ENCODE measurements at regions not wholly inside any gene's neighbourhood (a gene's known extent, or its start where the extent isn't known, plus 50 kb on each side); places are given as distances from the start of the nearest gene placed in this dataset.

DNA sequence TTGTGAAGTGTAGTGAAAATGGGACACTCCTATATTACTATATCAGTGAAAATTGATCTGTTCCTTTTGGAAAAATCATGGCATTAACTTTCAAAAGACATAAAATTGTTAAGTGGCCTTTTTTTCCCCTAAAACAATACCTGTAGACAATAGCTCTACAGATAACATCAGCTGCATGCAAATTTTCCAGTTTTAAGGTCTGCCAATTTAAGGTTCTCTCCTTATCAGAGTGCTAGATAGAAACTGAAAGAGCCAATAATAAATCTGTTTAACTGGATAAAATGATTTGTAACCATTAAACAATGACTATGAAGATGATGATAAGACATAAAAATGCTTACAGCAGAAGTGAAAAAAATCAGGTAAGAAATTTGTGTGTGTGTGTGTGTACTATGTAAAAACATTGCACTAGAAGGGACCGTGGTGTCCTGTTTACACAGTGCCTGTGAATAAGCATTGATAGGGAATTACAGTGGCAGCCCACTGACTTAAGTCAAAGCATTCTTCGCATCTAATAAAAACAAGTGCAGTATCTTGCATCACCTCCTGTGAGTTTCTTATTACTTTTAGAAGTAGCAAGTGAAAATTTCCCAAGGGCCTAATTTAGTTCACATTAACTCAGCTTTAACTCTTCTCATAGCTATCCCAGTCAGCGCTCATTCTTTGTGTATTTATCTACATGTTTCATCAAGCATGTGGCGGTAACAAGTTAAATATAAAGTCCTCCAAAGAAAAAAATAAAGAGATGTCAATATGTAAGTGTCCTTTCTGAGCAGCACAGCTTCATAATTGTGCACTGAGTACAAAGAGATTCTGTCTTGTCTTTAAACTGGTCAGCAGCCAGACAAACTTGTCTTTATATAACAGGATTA, 261.9 kb downstream of the ARL4A start:
- DNase-seq: no peak

DNA sequence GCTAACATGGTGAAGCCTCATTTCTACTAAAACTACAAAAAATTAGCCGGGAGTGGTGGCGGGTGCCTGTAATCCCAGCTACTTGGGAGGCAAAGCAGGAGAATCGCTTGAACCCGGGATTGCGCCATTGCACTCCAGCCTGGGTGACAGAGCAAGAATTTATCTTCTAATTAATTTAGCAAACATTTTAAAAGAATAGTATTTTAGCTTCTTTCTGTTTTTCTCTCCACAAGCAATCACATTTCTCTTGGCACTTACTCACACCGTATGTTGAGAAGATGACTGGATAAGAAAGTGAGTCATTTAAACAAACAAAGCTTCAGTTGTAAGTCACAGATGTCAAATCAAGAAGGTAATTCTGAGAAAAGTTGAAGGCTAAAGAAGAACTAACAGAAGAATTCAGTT, 264.0 kb downstream of the ARL4A start:
- DNase-seq: no peak

DNA sequence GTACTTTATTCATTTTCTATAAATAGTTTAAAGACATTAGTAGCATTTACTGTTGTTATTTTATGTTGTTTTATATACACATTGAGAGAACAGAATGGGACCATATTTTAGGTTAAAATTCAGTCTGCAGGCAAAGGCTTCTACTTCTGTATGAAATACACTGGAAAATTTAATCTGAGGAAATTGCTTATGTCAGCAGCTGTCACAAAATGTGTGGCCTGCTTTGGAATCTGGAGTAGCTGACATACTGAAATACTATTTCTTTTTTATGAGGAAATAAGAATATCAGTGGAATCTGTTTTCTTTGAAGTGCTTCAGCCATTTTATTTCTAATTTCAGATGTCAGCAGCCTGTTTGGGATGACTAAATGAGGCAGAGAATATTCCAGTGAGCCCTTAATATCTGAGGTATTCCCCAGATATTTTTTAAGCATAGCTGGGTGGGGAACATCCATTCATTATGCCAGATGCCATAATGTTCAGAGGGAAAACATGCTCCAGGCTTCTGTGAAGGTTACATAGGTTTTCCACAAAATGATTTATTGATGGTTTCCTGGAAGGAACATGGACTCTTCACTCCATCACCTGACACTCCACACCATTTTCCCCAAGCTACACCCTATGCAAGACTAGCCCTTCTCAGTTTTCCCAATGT, 267.1 kb downstream of the ARL4A start:
- no peak for DNase-seq

DNA sequence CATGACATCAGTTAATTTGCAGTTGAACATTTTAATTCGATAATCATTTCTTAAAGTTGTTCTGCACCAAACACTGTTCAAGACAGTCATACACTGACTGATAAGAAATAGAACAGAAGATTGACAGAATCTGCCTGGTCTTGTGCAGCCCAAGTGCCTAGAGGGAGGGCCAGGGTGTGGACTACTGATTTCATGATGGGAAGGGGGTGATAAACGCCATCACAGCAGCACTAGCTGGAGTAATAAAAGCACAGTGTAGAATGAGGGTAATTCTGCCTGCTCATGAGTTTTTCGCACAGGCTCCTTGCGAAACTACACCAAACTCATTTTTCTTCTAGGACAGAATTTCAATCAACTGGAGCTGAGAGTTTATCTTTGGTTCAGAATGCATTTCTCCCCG, 270.1 kb downstream of the ARL4A start:
- DNase-seq: no peak

DNA sequence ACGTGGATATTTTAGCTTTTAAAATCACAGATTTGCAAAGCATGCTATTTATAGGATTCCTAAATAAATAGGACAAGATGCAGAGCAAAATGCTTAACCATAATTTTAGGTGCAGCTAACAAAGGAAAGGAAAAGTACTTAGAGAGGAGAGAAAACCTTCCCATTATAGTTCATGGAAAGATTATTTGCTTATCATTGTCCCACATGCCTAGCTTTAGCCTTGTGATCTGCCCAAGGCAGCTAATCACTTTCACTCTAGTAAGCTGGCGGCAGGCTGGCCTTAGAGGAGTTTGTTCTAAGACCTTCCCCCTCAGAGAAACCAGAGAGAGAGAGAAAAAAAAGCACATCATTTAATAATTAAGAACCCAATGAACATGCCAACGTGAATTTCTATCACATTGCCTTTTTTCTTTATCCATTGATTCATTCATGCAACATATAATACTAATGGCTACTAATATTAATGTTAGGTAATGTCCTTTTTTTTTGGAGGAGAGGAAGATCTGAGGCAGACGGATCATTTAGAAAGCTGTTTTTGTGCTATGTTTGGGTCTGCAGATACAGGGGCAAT, 274.6 kb downstream of the ARL4A start:
- no peak for DNase-seq

DNA sequence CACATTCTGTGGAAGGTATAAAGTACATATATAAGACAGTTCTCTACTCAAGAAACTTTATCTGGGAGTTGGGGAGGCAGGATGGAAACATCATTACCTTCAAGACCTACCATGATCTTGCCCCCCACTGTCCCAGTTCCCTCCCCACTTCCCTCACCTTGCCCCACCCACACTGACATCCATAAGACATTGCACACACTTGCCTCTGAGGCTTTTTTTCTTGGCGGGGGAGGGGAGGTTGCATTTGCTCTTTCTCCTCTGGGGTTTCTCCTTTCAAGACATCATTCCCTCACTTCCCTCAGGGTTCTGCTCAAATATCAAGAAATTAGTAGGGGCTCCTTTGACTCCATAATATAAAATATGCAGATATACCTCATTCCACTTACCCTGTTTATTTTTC, 276.0 kb downstream of the ARL4A start:
- DNase-seq: no peak

DNA sequence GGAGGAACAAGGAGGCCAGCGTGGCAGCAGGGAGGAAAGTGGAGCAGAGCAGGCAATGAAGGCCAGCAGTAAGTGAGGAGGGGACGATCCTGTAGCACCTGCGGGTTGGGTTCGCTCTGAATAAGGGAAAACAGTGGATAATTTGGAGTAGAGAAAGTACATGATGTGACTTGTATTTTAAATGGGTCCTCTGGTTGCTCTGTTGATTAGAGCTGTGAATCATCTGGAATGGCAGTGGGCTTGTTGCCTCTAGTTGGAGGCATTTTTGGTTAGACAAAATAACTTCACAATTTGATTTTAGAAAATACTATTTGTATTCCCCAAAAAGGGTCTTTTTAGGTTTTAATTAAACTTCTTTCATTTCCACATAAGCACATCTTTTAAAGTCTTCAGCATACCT, 277.4 kb downstream of the ARL4A start:
- DNase-seq: no peak

DNA sequence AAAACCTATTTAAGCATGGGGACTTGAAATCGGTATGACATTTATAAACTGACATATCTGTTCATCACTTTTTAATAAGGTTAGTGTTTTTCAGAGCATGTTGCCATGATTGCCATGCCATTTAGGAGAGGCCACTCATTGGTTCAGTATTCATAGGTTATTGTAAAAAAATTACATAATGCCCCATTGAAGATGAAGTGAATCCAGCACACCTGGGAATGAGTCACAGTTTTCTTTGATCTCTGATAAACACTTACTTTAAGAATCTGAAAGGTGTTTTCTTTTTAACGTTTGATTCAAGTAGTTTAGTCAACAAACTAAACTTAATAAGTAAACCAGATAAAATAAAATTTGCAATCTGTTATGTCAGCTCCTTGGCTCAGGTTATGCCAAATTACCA, 278.3 kb downstream of the ARL4A start:
- DNase-seq: no peak

DNA sequence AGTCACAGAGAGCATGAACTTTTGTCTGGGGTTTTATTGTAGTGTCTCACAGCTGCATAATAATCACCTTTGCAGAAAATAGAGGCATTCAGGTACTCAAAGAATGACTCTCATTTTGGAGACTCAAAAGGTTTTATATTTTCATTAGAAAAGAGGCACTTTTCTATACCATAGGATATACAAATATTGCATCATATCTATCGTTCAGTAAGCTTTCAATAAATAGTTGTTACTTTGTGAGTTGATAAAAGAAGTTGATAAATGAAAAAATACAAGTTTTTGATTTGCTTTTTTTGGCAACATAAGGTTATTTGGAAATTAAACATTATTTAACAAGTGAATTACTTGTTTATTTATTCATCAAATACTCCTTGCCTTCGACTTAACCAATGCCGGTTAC, 279.9 kb downstream of the ARL4A start:
- DNase-seq: no peak

DNA sequence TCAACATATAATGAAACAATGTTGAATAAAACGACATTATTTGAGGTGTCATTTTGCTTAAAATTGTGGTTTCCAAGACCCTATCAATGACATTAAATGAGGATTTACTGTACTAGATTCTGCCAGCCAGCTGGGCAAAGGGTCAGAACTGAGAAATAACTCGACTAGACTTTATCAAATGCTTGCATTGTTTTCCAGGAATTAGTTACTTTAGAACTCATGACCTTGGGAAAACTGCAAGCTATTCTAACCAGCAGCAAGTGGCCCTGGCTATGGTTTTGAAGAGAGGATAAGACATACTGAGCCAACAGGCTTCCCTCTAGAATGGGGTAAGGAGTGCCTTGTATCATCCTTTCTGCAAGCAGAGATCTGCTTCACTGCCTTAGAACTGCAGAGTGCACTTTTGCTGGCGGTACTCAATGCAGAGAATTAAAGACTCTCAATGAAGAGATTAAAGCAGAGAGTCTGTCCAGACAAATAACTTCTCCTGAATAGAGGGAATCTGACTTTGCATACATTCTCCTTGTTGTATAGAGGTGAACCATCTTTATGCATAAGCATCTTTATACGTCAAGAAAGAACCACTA, 281.5 kb downstream of the ARL4A start:
- DNase-seq: no peak

DNA sequence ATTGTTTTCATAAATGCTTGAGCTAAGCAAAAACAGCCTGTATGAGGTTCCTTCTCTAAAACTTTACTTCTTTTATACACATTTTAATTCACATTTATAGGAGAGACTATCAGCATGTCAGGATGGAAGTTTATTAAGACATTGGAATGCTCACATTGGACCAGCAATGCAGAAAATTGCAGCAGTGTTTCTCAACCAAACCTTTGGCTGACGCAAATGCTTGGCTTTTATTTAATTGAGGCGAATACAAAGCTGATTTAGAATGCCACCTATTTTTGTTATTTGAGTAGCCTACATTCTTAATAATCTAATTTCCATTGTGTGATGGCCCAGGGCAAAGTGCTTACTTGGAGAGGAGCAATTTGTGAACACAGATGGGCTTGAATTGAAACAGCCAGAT, 283.2 kb downstream of the ARL4A start:
- DNase-seq: no peak

DNA sequence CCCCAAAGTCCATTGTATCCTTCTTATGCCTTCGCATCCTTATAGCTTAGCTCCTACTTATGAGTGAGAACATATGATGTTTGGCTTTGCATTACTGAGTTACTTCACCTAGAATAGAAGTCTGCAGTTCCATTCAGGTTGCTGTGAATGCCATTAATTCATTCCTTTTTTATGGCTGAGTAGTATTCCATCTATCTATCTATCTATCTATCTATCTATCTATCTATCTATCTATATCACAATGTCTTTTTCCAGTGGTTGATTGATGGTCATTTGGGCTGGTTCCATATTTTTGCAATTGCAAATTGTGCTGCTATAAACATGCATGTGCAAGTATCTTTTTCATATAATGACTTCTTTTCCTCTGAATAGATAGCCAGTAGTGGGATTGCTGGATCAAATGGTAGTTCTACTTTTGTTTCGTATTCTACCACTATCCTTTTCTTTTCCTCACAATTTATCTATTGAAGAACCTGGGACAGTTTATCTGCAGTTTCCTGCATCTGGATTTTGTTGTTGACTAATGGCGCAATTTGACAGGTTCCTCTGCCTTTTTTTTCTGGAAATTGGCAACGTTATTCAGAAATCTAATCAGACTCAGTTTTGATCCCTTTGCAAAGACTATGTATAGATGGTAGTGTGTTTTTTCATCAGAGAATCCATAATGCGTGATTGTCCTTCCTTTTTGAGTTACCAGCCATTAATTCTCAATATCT, 287.2 kb downstream of the ARL4A start:
- no peak for DNase-seq

DNA sequence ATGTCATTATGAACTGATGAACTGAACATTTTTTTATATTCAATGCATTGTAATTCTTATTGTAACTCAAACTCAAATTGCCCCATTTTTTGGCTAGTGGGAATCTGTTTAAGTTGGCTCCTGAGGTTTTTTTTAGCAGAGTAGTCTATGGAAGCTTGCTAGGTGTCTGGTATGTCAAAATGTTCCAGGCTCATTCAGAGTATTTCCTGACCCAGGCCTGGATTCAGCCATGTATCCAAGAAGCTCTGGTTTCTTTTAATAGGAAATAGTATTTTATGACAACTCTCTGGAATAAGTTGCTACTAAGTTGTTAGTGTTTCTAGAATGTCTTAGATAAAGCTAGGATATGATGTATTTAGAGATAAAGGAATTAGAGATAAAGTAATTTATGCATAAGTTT, 288.0 kb downstream of the ARL4A start:
- DNase-seq: no peak

DNA sequence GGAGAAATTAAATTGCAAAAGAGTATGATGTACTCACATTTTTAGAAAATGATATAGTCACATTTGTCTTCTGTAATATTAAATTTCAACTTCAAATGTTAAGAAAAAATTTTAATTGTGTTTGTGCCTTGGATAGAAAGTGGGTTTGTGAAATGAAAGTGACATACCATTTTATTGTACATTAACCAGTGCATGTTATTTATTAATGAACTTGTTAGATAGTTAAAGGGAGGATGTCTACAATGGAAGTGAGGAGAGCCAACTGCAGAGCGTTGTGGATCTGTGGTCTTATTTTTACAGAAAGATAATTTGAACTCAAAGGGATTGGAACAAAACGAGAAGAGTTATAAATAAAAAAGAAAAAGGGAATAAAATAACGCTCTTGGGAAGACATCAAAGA, 291.7 kb downstream of the ARL4A start:
- no peak for DNase-seq

DNA sequence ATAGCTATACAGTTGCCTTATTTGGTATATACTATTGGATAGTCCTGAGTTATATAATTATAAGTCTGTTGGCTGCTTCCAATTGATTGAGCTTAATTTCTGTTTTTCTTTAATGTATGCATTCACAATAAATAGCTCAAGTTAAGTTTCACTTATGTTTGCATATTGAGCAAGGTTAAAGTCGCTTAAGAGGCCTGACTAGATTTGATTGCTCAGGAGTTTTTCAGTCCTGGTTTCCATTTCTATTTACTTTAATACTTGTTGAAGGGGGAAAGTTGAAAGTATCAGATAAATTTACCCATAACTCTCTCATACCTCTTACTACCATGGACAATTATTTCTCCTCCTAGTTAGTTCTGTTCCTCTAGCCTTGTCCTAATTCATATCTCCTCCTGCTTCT, 294.7 kb downstream of the ARL4A start:
- DNase-seq: no peak

DNA sequence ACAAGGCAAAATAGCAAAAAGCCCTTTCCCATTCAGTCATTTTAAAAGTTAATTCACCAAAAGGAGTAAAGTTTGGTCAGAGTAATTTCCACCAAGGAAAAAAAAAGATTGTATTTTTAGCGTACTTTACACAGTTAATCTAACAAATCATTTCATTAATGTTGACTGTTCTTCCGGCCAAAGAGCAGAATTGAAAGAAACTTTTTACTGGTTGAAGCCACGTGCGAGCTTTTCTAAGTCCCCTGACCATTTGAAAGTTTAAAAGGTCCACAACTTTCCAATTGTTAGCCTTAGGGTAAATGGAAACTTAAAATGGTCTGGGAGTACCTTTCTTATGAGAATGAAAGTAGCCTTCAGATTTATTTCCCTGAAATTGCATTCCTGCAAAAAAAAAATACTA, 296.7 kb downstream of the ARL4A start:
- no peak for DNase-seq

DNA sequence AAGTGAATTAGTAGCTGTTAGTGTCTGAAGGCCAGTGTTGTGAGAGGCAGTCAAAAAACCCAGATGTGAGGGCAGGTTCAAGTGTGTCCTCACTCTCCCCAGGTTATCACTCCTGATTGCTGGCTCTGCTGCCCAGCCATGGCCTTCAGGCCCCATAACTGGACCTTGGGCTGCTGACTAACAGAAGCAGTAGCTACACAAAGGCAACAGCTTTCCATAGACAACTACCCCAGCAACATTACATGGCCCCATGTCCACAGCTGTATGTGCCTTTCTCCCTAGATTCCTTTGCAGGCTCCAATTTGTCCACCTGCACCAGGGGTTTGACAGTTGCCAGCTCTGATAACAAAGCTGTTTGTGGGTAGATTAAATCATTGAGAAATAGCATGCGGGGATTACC, 297.8 kb downstream of the ARL4A start:
- DNase-seq: no peak

DNA sequence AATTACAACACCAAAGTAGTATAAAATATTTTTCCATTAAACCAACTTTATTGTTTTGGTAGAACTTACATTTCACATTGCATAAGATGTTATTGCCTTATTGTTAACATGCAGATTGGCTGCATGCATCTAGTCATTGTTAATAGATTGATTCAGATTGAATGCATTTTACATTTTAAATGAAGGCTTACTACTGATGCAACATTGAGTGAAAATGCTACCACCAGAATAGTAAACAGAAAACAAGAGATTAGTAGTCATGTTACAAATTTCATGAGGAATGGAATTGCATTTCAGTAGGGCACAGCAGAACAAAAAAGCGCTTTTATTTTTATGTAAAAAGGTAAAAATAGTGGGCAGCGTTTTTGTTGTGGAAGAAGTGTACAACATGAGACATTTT, 298.3 kb downstream of the ARL4A start:
- DNase-seq: no peak

DNA sequence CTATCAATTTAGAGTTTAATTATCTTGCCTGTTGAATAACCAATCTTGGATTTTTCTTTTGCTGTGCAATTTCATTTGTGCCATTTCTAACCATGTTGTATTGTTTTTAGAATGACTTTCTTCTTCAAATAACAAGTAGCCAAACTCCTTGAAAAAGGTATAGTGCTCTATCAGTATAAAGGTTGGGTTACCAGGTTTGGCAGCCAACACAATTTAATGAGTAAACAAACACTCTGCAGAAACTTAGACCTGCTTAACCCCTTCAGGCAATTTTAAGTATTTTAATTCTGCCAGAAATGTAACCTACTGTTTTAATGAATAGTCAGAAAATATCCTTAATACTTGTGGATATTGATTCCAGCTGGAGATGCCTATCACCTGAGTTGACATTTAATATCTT, 299.8 kb downstream of the ARL4A start:
- DNase-seq: no peak

DNA sequence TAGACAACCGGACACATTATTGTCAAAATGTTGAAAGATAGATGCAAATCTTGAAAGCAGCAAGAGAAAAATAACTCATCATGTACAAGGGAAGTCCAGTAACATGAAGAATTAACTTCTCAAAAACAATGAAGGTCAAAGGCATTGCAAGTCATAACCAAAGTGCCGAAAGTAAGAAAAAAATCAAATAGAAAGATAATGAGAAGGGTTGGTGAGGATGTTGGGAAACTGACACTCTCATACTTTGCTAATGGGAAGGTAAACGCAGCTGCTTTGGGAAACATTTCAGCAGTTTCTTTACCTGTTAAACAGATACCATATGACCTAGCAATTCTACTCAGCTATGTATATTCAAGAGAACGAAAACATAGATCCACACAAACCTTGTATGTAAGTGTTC, 303.0 kb downstream of the ARL4A start:
- DNase-seq: no peak

DNA sequence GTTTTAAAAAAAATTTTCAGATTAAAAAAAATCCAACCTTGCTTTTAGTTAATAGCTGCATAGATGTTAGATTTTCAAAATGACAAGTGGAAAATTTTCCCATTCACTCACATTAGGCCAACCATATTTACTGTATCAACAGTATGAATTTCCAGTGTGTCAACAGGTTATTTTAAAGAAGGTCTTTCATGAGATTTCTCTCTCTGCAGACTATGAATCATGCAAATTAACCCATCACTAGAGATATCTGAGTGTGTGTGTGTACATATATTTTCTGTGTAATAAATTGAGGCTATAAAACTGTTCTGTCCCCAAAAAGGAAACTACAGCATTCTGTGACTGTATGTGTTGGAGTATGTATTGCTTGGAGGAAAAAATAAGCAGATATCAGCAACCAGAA, 305.6 kb downstream of the ARL4A start:
- no peak for DNase-seq

DNA sequence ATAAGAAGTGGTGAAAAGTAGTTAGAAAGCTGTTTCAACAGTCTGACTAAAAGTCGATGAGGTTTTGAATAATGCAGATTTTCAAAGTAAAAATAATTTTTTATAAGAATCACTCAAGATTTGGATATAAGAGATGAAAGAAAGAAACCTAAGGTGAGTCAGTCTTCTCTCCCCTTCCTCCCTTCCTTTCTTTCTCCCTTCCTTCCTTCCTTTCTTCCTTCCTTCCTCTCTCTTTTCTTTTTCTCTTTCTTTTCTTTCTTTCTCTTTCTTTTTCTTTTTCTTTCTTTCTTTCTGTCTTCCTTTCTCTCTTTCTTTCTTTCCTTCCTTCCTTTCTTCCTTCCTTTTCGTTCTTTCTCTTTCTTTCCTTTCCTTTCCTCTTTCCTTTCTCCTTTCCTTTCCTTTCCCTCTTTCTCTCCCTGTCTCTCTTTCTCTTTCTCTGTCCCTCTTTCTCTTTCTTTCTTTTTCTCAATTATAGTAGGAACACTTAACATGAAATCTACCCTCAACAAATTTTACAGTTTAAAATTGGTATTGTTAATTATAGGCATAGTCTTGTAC, 308.6 kb downstream of the ARL4A start:
- DNase-seq: no peak

DNA sequence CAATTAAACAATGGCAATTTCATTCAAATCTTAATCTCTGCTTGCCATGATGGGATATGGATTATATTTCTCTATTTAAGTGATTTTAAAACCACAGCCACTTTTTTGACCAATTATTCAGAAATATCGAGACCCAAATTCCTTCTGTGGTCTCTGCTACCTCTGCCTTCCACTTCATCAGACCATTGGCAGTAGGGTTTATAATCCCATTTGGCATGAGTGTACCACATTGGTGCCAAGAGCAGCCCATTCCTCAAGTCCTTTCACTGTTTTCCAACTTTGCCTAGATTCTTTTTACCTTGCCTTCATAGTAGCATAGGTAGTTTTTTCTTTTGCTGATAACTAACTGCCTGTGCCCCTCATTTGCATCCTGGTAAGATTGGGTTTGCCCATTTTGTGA, 319.9 kb downstream of the ARL4A start:
- DNase-seq: no peak
